SU-DHL-6 (cell line): ENCODE measurements at regions not wholly inside any gene's neighbourhood (a gene's known extent, or its start where the extent isn't known, plus 50 kb on each side); places are given as distances from the start of the nearest gene placed in this dataset.

Experiments
- CTCF ChIP-seq: fragments of 200-600 bp; sonication (generic); IDR thresholded peaks from one replicate; pipeline ENCODE4 v1.5.1; 2017; ENCODE audit warnings: antibody characterized with exemption, mild to moderate bottlenecking, low read length, moderate library complexity; ENCODE audit not compliant: insufficient read depth, poor library complexity, severe bottlenecking
- EZH2phosphoT487 ChIP-seq: fragments of 200-600 bp; sonication (generic), shearing (Covaris generic); conservative IDR thresholded peaks from 2 replicates; pipeline ENCODE4 v1.6.1; 2018; ENCODE audit warnings: mild to moderate bottlenecking, antibody characterized with exemption, low read length, moderate library complexity, mixed read lengths

GRCh38 chr5:174590820-174591219, 133.6 kb upstream of the MSX2 start:
- no peak for TF ChIP-seq CTCF
- no peak for TF ChIP-seq EZH2phosphoT487
